HG03460 (cell line): ENCODE measurements at regions not wholly inside any gene's neighbourhood (a gene's known extent, or its start where the extent isn't known, plus 50 kb on each side); places are given as distances from the start of the nearest gene placed in this dataset.
A peak's percentile ranks its signal among the peaks of the same experiment; 100 is the strongest.

Experiments
- ATAC-seq: cut with Tn5 transposase; IDR thresholded peaks from one replicate; pipeline ENCODE4 v1.9.1; 2021; ENCODE audit not compliant: unreplicated experiment

DNA sequence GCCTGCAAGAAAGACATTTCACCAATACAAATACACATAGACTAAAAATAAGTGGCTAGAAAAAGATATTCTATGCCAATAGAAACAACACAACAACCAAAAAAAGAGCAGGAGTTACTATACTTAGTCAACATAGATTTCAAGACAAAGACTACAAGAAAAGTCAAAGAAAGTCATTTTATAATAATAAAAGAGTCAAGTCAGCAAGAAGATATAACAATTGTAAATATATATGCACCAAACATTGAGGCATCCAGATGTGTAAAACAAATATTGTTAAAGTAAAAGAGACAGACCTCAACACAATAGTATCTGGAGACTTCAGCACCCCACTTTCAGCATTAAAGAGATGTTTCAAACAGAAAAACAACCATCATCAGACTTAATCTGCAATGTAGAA, 104.6 kb downstream of the AMY1C start:
- no peak for ATAC-seq

DNA sequence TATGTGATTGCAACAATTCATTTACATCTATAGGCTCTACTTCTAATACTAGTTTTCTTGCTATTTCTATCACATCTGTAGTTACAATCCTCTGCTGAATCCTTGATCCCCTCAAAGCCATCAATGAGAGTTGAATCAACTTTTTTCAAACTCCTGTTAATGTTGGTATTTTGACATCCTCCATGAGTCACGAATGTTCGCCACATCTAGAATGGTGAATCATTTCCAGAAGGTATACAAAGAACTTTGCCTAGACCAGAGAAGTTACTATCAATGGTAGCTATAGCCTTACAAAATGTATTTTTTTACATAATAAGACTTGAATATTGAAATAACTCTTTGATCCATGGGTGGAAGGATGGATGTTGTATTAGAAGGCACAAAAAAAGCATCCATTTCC, 110.0 kb downstream of the AMY1C start:
- no peak for ATAC-seq

DNA sequence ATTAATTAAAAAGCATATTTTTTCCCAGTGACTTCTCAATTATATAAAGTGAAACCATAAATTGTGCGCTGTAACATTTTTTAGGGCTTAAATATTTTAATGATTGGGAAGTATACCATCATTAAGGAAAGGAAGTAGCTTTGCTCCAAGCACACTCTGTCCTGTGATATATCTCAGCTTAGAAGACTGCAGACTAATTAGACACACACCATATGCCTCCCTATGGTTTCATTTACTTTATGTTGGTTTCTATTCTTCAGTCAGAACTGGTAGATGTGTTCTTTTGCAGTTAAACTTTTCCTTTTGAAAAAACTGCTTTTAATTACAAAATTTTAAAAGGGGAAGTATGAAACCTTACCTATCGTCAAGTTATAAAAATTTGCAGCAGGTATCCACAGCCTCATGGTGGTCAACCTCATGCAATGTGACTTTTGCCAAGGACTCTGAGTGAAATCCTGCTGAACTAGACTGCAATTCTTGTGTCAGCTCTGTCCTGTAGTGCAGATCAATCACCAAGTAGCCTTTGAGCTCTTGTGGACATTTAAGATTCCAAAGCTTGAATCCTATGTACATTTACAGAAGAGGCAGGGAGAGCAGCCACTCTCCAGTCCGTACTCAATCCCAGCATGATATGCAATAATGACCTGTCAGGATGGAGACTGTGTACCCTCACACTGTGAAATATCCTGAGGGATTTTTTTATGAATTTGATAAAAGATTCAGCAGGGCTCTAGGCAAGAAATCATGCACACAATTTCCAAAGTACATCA, 149.1 kb downstream of the AMY1C start:
- ATAC-seq, result no peak

DNA sequence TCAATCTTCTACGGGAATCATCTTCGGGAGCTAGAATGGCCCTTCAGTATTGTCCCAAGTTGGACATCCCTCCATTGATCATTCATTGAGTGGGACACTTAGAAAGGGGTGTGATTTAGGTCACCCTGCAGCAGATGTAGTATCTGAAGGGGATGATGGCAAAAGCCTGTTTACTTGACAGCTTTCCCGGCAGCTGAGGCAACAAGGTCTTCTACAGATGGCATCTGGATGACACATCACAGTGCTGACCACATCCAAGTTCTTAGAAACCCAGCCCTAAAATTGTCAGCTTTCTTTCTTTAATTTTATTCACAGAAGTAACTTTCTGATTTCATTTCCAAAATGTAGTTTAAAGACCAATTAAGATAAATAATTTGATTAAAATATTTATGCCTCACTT, 150.3 kb downstream of the AMY1C start:
- ATAC-seq, result no peak

DNA sequence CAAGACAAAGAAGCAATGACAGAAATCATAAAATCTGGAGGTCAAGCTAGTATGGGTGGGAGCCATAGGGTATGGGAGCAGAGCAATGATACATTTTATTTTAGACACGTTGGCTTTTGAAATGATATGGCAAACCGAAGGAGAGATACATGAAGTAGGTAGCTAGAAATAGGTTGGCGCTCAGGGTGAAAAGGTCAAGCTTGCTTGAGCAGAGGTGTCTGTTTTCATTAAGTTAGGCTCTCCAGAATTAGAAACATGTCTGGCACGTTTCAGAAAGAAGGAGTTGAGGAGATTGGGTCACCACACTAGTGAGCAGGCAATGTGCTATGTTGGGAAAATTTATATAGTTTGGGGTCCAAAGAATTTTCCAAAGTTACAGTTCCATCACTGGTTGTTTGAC, 151.4 kb downstream of the AMY1C start:
- no peak for ATAC-seq

DNA sequence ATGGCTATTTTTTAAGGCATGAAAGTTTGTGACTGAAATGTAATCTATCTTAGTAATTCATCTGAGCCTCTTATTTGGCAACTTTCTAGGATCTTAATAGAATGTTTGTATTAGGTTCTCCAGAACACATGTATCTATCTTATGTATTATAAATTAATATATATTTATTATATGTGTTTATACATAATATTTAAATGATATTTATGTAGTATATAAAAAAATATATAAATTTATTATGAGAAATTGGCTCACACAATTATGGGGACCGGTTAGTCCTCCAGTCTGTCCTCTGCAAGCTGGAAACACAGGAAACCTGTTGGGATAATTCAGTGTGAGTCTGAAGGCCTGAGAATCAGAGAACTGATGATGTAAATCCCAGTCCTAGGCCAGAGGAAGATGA, 155.7 kb downstream of the AMY1C start:
- ATAC-seq, result no peak

DNA sequence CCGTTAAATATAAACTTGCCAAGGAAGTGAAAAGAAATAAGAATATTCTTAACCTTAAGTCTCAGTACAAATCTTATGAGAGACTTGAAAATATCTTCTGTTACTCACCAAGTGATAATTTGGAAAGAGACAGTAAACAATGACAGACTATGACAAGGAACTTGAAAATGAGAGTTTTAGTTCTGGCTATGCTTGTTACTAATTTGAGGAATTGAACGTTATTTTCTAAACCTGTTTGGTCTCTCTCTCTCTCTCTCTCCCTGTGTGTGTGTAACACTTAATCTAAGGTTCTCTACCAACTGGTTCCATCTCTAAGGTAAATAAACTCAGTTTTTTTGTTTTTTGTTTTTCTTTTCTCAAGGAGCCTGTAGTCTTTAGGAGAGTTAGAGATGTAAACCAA, 161.8 kb downstream of the AMY1C start:
- no peak for ATAC-seq

DNA sequence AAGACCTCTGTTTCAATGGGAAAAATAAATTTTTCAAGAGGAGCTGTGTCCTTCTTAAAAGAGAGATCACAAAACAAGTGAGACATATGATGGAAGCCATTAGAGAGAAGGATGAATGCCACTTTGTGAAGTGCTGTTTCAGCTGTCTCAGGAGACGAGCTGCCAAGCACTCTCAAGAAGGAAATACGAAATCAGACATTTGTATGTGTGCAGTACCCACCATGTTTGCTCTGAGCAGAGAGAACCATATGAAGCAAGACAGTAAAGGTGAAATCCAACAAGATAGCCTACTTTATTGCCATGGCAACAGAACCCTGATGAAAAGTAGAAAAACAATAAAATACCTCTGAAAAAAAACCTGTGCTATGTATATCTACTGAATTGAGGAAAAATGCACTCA, 168.1 kb downstream of the AMY1C start:
- ATAC-seq, result no peak

DNA sequence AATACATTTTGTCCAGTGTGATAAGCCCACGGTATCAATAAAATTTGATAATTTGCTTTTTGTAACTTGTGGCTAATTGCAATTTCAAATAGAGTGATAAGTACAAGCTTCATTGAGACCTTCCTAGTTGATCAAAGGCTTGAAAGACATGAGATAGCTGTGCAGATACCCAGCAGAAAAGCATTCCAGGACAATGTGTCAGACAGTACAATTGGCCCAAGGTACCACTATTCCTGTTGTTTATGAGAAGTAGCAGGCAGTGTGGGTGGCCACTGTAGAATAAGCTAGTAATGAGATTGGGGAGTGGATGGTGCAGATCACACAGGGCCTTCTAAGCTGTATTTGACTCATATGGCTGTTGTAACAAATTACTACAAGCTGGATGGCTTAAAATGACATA, 182.2 kb downstream of the AMY1C start:
- no peak for ATAC-seq

DNA sequence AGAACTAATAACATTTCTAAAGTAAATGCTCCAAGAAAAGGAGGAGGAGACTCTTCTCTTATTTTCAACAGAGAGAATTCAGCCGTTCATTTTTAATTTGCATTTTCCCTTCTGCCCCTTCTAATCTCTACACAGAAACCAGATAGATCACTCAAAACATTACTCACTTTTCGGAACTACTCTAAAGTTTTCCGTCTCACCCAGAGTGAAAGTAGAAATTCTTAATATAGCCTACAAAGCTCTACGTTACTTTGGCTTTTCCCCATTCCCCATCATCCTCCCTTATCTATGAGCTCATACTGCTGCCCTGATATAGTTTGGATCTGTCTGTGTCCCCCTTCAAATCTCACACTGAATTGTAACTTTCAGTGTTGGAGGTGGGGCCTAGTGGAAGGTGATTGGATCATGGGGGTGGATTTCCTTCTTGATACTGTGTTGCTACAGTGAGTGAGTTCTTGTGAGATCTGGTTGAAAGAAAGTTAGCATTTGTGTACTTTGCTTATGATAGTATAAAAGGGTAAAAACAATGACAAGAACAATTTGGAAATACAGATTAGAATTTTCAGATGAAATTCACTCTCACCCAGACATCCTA, 188.2 kb downstream of the AMY1C start:
- no peak for ATAC-seq

DNA sequence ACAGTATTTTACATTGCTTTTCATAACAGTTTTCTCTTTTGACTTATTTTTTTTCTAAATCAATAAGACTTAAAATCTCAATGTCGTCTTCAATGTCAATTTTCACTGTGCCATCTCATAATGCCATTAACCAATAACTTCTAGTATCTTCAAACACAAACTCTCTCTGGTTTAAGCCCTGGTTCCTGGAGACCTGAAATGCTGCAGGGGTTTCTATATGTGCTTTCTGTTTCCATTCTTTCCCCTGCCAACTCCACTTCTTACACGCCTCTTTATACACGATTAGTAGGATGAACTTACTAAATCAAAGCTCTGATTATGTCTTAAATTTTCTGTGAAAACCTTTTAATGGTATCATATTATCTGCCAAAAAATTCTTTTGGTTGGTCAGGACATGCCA, 191.4 kb downstream of the AMY1C start:
- peak; percentile 64 for ATAC-seq

DNA sequence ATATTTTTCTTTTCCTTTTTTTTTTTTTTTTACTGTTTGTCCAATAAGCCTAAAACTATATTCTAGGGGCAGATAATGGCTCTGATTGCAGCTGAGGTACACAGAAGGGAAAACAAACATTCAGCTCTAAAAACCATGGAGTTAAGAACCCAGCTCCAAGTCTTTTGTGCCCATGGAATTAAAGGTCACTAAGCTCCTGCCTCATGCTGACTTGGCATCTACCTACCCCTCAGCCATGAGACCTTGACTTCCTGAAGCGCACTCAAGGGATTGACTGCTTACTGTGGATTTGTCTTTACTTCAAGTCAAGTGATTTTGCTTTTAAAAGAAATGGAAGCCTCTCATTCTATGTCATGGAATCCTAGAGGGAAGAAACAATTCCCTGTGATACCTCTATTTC, 192.3 kb downstream of the AMY1C start:
- ATAC-seq, result no peak

DNA sequence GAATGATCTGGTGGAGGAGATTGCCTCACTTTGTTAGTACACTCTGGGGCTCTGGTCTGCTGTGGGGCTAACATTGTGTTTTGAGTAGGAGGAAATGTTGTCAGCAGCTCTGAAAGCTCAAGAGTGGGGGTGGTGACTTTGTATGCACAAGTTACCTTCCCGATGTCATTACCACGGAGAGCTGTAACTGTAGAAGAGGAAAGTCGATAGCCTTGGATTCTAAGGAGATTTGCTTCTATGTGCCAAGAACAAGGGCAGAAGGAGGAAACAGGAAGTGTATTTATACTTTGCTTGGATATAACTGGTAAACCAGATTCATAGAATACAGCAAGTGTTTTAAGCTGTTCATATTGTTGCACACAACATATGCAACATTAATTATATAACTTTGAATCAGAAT, 196.1 kb downstream of the AMY1C start:
- ATAC-seq, result no peak

DNA sequence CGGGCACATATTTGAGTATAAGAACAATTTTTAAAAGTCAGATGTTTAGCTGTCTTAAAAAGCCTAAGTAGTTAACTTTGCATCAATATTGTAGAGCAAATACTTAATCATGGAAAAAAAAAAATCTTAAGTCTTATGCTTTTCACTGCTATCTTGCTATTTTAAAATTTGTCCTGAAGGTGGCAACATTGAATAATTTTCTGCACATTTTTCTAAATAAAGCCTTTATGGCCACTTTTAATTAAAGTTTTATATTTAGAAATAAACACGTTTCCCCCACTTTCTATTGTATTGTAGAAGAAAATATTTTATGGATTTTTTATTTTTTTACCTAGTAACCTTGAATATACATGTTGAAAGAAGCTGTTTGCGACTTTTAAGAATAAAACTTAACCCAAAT, 198.8 kb downstream of the AMY1C start:
- no peak for ATAC-seq

DNA sequence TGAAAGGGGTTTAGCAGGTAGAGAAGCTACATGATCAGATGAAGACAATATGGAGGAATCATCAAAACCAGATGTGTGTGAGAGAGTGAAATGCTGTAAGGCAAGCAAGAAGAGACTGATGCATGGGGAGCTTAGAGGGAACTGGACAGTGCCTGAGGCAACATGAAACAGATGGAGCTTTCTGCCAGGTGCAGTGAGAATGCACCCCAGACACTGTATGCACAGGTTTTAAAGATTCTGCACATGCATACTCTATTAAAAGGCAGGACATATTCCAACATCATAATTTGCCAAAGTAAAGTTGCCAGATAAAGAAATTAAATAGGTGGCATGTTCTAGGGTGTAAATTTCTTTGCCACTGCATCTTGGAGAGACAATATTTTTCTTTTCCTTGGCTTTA, 200.1 kb downstream of the AMY1C start:
- ATAC-seq, result no peak

DNA sequence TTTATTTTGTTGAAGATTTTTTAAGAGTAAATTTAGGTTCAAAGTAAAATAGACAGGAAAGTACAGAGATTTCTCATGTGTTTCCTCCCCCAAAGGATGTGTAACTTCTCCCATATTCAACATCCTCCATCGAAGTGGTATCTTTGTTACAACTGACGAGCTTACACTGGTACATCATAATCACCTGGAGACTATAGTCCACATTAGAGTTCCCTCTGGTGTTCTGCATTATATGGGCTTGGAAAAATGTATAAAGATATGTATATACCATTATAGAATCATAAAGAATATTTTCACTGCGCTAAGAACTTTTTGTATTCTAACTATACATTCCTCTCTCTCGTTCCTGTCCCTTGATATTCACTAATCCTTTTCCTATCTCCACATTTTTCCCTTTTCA, 203.7 kb downstream of the AMY1C start:
- ATAC-seq, result no peak

DNA sequence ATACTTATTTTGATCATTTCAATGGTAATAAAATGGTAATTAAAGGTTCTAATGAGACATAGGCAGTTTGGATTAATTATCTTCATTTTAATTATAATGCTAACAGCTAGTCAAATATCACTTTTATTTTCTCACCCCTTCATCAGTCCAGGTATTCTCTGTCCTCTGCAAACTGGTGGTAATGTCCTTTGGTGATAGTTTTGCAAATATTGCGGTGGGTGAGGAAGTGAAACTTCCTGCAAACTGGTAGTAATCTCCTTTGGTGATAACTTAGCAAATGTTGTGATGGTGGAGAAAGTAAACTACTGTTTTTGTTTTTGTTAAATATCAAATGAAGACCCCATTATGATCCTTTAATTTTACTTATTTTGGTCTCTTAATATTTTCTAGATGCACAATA, 209.0 kb downstream of the AMY1C start:
- ATAC-seq, result no peak

DNA sequence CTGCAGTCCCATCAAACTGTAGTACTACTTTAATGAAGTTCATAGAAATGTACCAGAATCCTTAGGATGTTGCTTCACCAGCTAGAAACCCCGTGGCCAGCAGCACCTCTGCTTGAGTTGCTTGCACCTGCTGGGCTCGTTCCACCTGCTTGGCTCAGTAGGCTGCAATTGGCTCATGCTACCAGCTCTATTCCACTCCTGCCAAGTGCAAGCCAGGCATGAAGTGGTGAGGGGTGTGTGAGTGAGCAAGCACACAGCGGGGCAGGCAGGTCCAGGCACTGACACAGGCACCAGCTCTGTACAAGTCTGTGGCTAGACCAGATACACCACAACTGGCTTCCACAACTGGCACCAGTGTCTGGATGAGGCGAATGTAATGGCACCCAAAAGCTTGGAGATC, 209.9 kb downstream of the AMY1C start:
- no peak for ATAC-seq

DNA sequence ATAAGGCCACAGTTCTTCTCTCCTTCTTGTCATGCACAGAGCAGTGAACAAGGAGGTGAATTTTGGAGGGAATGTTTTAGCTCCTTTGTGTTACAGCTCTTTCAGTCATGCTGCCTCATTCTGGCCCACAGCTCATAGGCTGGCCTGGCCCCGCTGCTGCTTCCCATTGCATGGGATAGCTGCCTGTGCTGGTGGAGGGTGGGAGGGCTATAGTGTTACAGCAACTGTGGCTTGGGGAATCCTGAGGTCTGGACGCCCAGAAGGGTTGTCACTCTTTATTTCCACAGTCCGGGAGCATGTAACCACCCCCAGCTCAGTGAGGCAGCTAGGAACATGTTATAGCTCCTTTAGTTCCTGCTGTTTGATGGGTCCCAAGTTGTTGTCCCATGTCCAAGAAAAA, 210.3 kb downstream of the AMY1C start:
- ATAC-seq, result no peak

DNA sequence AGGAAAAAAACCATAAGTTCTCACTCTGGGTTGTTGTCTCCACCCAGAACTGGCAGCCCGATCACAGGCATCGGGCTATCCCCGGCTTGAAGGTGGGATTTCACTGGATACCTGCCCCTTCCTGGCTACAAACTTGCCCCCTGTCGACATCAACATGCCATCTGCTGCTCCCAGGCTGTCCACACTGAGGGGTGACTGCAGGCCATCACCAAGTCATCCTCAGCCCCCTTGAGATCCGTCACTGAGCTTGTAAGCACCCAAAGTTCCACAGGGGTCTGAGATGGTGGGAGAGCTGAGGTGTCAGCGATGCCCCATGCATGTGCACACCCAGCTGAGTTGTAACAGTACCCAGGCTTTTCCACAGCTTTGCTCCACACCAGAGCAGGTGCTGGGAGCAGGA, 211.0 kb downstream of the AMY1C start:
- ATAC-seq, result no peak

DNA sequence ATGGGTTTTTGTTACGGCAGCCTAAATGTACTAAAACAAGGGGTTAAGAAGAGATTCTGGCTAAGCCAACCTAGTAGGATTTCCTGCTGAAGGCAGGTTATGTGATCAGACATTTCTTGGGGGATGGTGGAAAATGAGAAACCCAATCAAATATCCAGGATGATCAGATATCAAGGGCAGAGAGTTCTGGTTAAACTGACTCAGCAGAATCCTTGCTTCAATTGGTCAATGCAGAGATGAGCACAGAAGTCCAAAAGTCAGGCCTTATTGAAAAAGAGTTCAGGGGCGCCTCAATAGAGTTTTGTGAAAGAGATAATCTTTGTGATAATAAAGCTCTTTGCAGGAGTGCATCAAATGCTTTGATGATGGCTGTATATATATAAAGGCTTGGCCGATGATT, 237.1 kb downstream of the AMY1C start:
- ATAC-seq, result no peak

DNA sequence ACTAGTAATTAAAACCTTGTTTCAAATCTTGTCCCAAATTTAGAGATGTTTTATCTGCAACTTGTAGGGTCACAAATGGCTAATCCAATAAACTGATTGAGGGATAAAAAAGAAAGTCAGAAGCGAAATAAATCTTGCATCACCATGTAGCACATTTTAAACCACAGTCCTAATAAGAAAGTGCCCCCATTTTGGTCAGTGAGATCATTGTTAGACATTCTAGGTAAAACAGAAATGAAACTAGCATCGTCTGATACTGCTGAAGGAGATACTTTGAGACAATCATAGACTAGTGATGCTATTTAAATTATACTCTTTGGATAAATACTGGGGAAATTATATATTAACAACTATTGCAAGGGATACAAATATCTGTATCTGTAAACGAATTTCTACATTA, 247.9 kb downstream of the AMY1C start:
- ATAC-seq, result no peak
